ENCODE measurements at regions not wholly inside any gene's neighbourhood (a gene's known extent, or its start where the extent isn't known, plus 50 kb on each side); places are given as distances from the start of the nearest gene placed in this dataset.
"Not testable (repeated sequence)": the region's sequence is repeated elsewhere in the genome, so short reads cannot be mapped to it uniquely, and the experiment has no call there.

- Mint-ChIP-seq H3K4me1 (no peaks in the 10 kb centered on the region), H3K27me3 (no peaks in the 10 kb centered on the region), H3K9me3 (peaks cover 5 to 11% of the 10 kb centered on the region in 2 donors), H3K4me3 (no peak overlapping the region), H3K27ac (no peak overlapping the region)
- no peak for ATAC-seq
- no peak for DNase-seq
Measured at GRCh38 chr13:34730961-34731360, 211.1 kb upstream of the NBEA start.

GRCh38 chr13:34731486-34731885 is 210.6 kb upstream of the NBEA start:
- H3K4me3 Mint-ChIP-seq, result no peak overlapping the region
- ATAC-seq (no peak), DNase-seq (no peak)
- H3K9me3 Mint-ChIP-seq, result peaks cover 5 to 11% of the 10 kb centered on the region in 2 donors
- H3K4me1 Mint-ChIP-seq, result no peaks in the 10 kb centered on the region
- H3K27me3 Mint-ChIP-seq, result no peaks in the 10 kb centered on the region
- no peak overlapping the region for H3K27ac Mint-ChIP-seq

DNA sequence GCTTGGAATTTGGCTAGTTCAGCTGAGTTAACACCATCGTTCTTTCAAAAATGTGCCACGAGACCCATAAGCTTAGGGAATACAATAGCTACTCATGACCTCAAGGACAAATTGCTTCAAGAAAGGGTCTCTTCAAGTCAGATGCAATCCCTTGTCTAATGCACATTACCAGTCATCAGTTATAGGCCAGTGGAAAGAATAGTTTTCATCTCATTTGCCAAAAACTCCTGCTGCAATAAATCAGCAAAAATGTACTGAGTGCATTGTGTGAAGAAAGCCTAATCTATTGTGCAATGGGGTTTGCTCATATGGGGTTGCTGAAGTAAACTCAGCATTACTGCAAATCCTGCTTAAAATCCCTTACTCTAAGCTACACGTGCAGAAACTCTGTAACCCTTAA is 208.3 kb upstream of the NBEA start:
- ATAC-seq, result no peak
- DNase-seq, result no peak
- H3K4me3 Mint-ChIP-seq, result no peak overlapping the region
- no peaks in the 10 kb centered on the region for H3K27me3 Mint-ChIP-seq
- H3K27ac Mint-ChIP-seq, result no peak overlapping the region
- no peaks in the 10 kb centered on the region for H3K4me1 Mint-ChIP-seq
- peaks cover 5 to 11% of the 10 kb centered on the region in 2 donors for H3K9me3 Mint-ChIP-seq

GRCh38 chr13:34734932-34735331 is 207.1 kb upstream of the NBEA start:
- no peaks in the 10 kb centered on the region for H3K4me1 Mint-ChIP-seq
- DNase-seq (no peak), ATAC-seq (no peak)
- H3K27ac Mint-ChIP-seq, result no peak overlapping the region
- H3K4me3 Mint-ChIP-seq, result no peak overlapping the region
- no peaks in the 10 kb centered on the region for H3K27me3 Mint-ChIP-seq
- peaks cover 0 to 5% of the 10 kb centered on the region in 2 donors for H3K9me3 Mint-ChIP-seq

DNA sequence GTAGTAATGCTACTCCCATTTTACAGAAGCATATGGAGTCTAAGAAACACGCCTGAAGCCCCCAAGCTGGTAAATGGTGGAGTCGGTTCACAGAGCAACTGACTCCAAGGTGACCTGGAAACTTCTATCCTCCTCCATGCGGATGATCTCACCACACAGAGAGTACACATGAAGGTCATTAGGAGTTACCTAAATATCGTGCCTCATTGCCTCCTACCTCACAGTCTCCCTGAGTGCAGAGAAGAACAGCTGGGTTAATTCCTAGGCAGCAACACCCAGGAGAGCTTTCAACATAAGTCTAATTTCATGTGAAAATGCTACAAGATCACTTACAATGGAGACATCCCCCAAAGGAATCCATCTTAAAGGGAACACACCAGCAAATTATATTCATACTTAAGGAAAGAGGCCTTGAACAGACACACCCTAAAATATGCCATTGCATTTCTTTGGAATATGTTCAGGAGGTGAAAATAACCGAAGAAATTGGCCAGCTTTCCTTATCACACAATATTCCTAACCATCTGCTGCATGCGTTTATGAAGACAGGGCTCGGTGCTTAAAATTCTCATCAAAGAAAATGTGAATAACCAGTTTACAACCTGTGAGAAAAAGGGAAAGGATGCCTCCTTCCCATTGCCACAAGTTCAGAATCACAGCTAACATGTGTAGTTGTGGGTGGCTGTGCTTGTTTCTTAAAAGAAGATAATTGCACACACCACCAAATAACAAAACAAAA is 203.6 kb upstream of the NBEA start:
- peaks cover 4 to 8% of the 10 kb centered on the region in 2 donors for H3K9me3 Mint-ChIP-seq
- H3K4me3 Mint-ChIP-seq, result no peak overlapping the region
- ATAC-seq, result no peak
- no peak overlapping the region for H3K27ac Mint-ChIP-seq
- no peaks in the 10 kb centered on the region for H3K27me3 Mint-ChIP-seq
- no peaks in the 10 kb centered on the region for H3K4me1 Mint-ChIP-seq
- DNase-seq, result no peak

- H3K27ac Mint-ChIP-seq, ATAC-seq, H3K4me1 Mint-ChIP-seq, H3K4me3 Mint-ChIP-seq, DNase-seq: not testable (repeated sequence)
- peaks cover 40% of the 10 kb centered on the region for H3K27me3 Mint-ChIP-seq
- H3K9me3 Mint-ChIP-seq, result peaks cover 8 to 25% of the 10 kb centered on the region in 2 donors
Measured at GRCh38 chr13:34747056-34747455, 195.0 kb upstream of the NBEA start.

- no peak for ATAC-seq
- DNase-seq, result no peak
- Mint-ChIP-seq H3K4me1 (peaks cover 6% of the 10 kb centered on the region), H3K27me3 (peaks cover 40% of the 10 kb centered on the region), H3K9me3 (peaks cover 8 to 20% of the 10 kb centered on the region in 2 donors), H3K4me3 (no peak overlapping the region), H3K27ac (no peak overlapping the region)
Measured at GRCh38 chr13:34747507-34747906, 194.6 kb upstream of the NBEA start.

GRCh38 chr13:34748073-34748472 is 194.0 kb upstream of the NBEA start:
- Mint-ChIP-seq H3K27me3 (peaks cover 40% of the 10 kb centered on the region), H3K27ac (no peak overlapping the region), H3K4me3 (no peak overlapping the region), H3K4me1 (peaks cover 6% of the 10 kb centered on the region), H3K9me3 (peaks cover 8 to 17% of the 10 kb centered on the region in 2 donors)
- ATAC-seq (no peak), DNase-seq (no peak)

DNA sequence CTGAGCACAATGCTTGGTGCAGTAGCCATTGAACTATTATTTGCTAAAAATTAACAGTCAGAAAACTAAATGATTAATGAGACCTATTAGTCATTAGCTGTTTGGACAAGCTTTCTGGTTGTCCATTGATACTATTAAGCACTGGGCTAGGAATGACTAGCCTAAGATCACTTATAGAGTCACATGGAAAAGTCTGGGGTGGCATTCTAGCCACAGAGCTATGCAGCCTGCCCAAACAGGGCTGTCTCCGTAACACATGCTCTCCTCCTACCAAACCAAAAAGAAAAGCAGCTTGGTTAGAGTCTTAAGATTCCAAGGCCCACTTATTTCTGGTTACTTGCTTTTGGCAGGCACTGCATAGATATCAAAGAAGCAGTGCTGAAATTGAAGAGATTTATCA is 193.5 kb upstream of the NBEA start:
- no peak for DNase-seq
- no peak for ATAC-seq
- no peak overlapping the region for H3K4me3 Mint-ChIP-seq
- H3K27ac Mint-ChIP-seq, result no peak overlapping the region
- peaks cover 6% of the 10 kb centered on the region for H3K4me1 Mint-ChIP-seq
- peaks cover 8 to 17% of the 10 kb centered on the region in 2 donors for H3K9me3 Mint-ChIP-seq
- peaks cover 40% of the 10 kb centered on the region for H3K27me3 Mint-ChIP-seq

- ATAC-seq (no peak), DNase-seq (no peak)
- Mint-ChIP-seq H3K4me1 (peaks cover 6% of the 10 kb centered on the region), H3K9me3 (peaks cover 6 to 17% of the 10 kb centered on the region in 2 donors), H3K27me3 (peaks cover 40% of the 10 kb centered on the region), H3K4me3 (no peak overlapping the region), H3K27ac (no peak overlapping the region)
Measured at GRCh38 chr13:34749046-34749445, 193.0 kb upstream of the NBEA start.

- no peak for DNase-seq
- H3K9me3 Mint-ChIP-seq, result peaks cover 0 to 13% of the 10 kb centered on the region in 2 donors
- H3K27ac Mint-ChIP-seq, result no peak overlapping the region
- H3K4me3 Mint-ChIP-seq, result peak overlapping the region in 1 of 2 donors; percentile 36
- H3K4me1 Mint-ChIP-seq, result peaks cover 6% of the 10 kb centered on the region
- ATAC-seq, result no peak
- H3K27me3 Mint-ChIP-seq, result peaks cover 37% of the 10 kb centered on the region
Measured at GRCh38 chr13:34750078-34750931, 191.8 kb upstream of the NBEA start.

GRCh38 chr13:34751044-34751443 is 191.0 kb upstream of the NBEA start:
- H3K4me1 Mint-ChIP-seq, result peaks cover 6% of the 10 kb centered on the region
- no peak overlapping the region for H3K4me3 Mint-ChIP-seq
- DNase-seq (no peak), ATAC-seq (no peak)
- peaks cover 29% of the 10 kb centered on the region for H3K27me3 Mint-ChIP-seq
- no peak overlapping the region for H3K27ac Mint-ChIP-seq
- H3K9me3 Mint-ChIP-seq, result peaks cover 0 to 7% of the 10 kb centered on the region in 2 donors

- no peak for ATAC-seq
- no peak for DNase-seq
- Mint-ChIP-seq H3K27ac (no peak overlapping the region), H3K9me3 (peaks cover 0 to 5% of the 10 kb centered on the region in 2 donors), H3K27me3 (peaks cover 28% of the 10 kb centered on the region), H3K4me3 (no peak overlapping the region), H3K4me1 (peaks cover 6% of the 10 kb centered on the region)
Measured at GRCh38 chr13:34751492-34751891, 190.6 kb upstream of the NBEA start.

DNA sequence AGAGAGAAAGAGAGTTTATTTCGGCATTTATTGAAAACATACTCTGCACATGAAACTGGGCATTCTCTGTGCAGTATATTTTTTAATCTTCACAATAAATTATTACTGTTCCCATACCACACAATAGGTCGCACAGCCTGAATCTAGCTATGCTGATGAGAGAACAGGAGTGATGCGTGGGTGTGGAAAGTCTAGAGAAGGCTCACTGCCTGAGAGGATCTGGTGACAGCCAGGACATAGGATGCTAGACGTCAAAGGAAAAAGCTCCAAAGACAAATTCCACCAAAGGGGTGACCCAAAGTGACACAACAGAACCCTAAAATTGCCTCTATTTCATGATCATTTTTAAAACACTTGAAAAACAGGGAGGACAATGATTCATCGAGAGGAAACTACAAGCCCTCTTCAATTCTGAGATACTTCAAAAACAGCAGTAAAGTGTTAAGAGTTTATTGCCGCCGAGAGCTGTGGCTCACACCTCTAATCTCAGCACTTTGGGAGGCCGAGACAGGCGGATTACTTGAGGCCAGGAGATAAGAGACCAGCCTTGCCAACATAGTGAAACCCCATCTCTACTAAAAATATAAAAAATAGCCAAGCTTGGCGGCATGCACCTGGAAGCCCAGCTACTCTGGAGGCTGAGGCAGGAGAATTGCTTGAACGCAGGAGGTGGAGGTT is 189.6 kb upstream of the NBEA start:
- DNase-seq (no peak), ATAC-seq (no peak)
- peaks cover 6% of the 10 kb centered on the region for H3K4me1 Mint-ChIP-seq
- no peaks in the 10 kb centered on the region for H3K9me3 Mint-ChIP-seq
- no peak overlapping the region for H3K4me3 Mint-ChIP-seq
- peaks cover 23% of the 10 kb centered on the region for H3K27me3 Mint-ChIP-seq
- H3K27ac Mint-ChIP-seq, result no peak overlapping the region

DNA sequence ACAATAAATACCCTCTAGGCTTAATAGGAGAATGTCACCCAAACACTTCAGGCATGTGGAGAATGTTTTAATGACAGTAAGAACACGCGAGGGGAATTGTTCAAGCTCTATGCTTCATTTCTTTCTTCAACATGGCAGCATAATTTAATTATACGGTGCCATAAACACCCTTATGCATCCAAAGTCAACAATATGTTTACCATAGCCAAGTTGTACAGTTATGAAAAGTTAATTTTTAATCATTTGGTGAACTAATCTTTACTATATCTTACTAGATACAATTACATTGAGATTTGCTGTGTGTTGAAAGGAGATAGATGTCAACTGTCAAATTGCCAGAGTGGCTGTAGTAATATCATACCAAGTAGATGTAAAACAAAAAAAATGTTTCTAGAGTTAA is 185.9 kb upstream of the NBEA start:
- Mint-ChIP-seq H3K4me1 (no peaks in the 10 kb centered on the region), H3K9me3 (no peaks in the 10 kb centered on the region), H3K27me3 (peaks cover 4% of the 10 kb centered on the region), H3K4me3 (no peak overlapping the region), H3K27ac (no peak overlapping the region)
- no peak for DNase-seq
- ATAC-seq, result no peak

GRCh38 chr13:34756572-34756971 is 185.5 kb upstream of the NBEA start:
- ATAC-seq (no peak), DNase-seq (no peak)
- no peaks in the 10 kb centered on the region for H3K27me3 Mint-ChIP-seq
- no peak overlapping the region for H3K4me3 Mint-ChIP-seq
- H3K9me3 Mint-ChIP-seq, result no peaks in the 10 kb centered on the region
- H3K27ac Mint-ChIP-seq, result no peak overlapping the region
- no peaks in the 10 kb centered on the region for H3K4me1 Mint-ChIP-seq

All from stimulated activated naive CD8-positive, alpha-beta T cell treated with anti-CD3 and anti-CD28 coated beads, Interleukin-15, amount 100 ng/mL, for 72 hours (primary cell).